Thyroid gland (tissue), 4 donors: ENCODE measurements at regions not wholly inside any gene's neighbourhood (a gene's known extent, or its start where the extent isn't known, plus 50 kb on each side); places are given as distances from the start of the nearest gene placed in this dataset.

Experiments used
- POLR2A ChIP-seq, 2 donors: fragments of 450-650 bp; IDR thresholded peaks; one replicate each; pipeline ENCODE4 v1.6.1; 2017; ENCODE audit warnings: antibody characterized with exemption in 2 of 2, mild to moderate bottlenecking in 2 of 2, moderate library complexity in 1 of 2
- TF ChIP-seq, protein P1 (sequence below), 6 experiments: fragments of 200-600 bp in 3 of 6; fragments of 450-650 bp in 3 of 6; sonication (generic) in 3 of 6; IDR thresholded peaks; one replicate each; pipeline ENCODE4 v1.5.1; 2016 to 2019; ENCODE audit warnings: antibody characterized with exemption in 6 of 6, mild to moderate bottlenecking in 2 of 6, inconsistent platforms in 1 of 6, moderate library complexity in 1 of 6

DNA sequence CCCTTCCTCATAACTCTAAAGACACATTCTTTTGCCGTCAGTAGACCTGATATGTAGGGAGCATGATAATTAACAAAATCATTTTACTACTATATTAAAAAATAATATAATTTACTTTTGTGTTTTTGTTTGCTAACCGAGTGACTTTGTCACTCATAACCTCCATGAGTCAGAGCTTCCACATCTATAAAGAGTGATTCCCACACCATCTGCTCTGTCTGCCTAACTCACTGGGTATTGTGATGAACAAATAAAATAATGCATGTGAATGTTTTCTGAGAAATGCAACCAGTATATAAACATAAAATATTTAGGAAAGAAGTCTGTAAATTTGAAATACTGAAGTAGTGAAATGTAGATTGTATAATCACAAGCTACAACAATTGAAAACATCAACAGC, 123.4 kb upstream of the DSEL start:
- TF ChIP-seq, protein P1, sequence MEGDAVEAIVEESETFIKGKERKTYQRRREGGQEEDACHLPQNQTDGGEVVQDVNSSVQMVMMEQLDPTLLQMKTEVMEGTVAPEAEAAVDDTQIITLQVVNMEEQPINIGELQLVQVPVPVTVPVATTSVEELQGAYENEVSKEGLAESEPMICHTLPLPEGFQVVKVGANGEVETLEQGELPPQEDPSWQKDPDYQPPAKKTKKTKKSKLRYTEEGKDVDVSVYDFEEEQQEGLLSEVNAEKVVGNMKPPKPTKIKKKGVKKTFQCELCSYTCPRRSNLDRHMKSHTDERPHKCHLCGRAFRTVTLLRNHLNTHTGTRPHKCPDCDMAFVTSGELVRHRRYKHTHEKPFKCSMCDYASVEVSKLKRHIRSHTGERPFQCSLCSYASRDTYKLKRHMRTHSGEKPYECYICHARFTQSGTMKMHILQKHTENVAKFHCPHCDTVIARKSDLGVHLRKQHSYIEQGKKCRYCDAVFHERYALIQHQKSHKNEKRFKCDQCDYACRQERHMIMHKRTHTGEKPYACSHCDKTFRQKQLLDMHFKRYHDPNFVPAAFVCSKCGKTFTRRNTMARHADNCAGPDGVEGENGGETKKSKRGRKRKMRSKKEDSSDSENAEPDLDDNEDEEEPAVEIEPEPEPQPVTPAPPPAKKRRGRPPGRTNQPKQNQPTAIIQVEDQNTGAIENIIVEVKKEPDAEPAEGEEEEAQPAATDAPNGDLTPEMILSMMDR (IDR thresholded peaks at IDR 0.05): no peak
- TF ChIP-seq POLR2A (IDR thresholded peaks at IDR 0.05): no peak
